AG04450 (cell line): ENCODE measurements at regions not wholly inside any gene's neighbourhood (a gene's known extent, or its start where the extent isn't known, plus 50 kb on each side); places are given as distances from the start of the nearest gene placed in this dataset.

Experiments
- CTCF ChIA-PET: fragments of 300-600, 350-600 bp; formaldehyde crosslinking; extraction: SDS; loops from one replicate; lab custom pipeline; 2022; ENCODE audit warnings: antibody characterized with exemption, inconsistent platforms; lab: Charles Lee
- POLR2A ChIA-PET: fragments of 350-600 bp; formaldehyde crosslinking; extraction: SDS; loops from one replicate; lab custom pipeline; 2021; ENCODE audit warnings: antibody characterized with exemption, inconsistent platforms; lab: Yijun Ruan, JAX
- DNase-seq: peaks from one replicate; pipeline ENCODE4 v3.0.0-alpha.2; 2011; ENCODE audit warnings: low read depth, low spot score
- H3K27ac ChIP-seq: one replicate; pipeline ENCODE4 v1.5.1; 2012; ENCODE audit warnings: low read depth, low read length, control low read depth
- H3K27me3 ChIP-seq: one replicate; pipeline ENCODE4 v1.6.0; 2012; ENCODE audit warnings: low read length; ENCODE audit not compliant: control insufficient read depth, insufficient read depth
- H3K4me3 ChIP-seq: 2 replicates; pipeline ENCODE4 v1.5.1; 2011; ENCODE audit warnings: mild to moderate bottlenecking, low read depth, low read length, control low read depth
- H3K9me3 ChIP-seq: 2 replicates; pipeline ENCODE4 v1.5.1; 2012; ENCODE audit warnings: low read length; ENCODE audit not compliant: control insufficient read depth, insufficient read depth
- CTCF ChIP-seq: IDR thresholded peaks from 2 replicates; pipeline ENCODE4 v1.5.1; 2011; ENCODE audit warnings: low read depth, low read length, control low read depth, inconsistent platforms

GRCh38 chr15:47179988-47180387 lies 537.3 kb upstream of the SEMA6D start:
- no peak overlapping the region for H3K27ac ChIP-seq
- H3K27me3 ChIP-seq = peaks cover 23% of the 10 kb centered on the region
- no peak overlapping the region for H3K4me3 ChIP-seq
- H3K9me3 ChIP-seq = no peaks in the 10 kb centered on the region; the same call in 1 of the 2 replicates
- ChIA-PET CTCF (no interaction called here), POLR2A (no interaction called here)
- DNase-seq = no peak
- no peak for TF ChIP-seq CTCF

- POLR2A ChIA-PET = no interaction called here
- CTCF ChIA-PET = no interaction called here
- no peak for DNase-seq
Measured at GRCh38 chr15:47182818-47183217, 534.5 kb upstream of the SEMA6D start.

GRCh38 chr15:47184003-47184907 lies 533.0 kb upstream of the SEMA6D start:
- CTCF ChIA-PET = interaction anchor here (2.1 kb wide), 1 partner anchor 11 kb away, joined by 9 read pairs; no protein-coding TSS in a partner anchor

More at GRCh38 chr15:47182818-47183217, 534.5 kb upstream of the SEMA6D start:
- Histone ChIP-seq H3K27ac (no peak overlapping the region), H3K4me3 (no peak overlapping the region), H3K27me3 (peaks cover 34% of the 10 kb centered on the region), H3K9me3 (no peaks in the 10 kb centered on the region; the same call in 1 of the 2 replicates)
- no peak for TF ChIP-seq CTCF

GRCh38 chr15:47184908-47185801 lies 532.1 kb upstream of the SEMA6D start:
- peaks cover 31% of the 10 kb centered on the region for H3K27me3 ChIP-seq
- ChIA-PET POLR2A (no interaction called here), CTCF (interaction anchor here (0.6 to 2.1 kb wide), 2 partner anchors 10 to 187 kb away, joined by 3 to 9 read pairs; no protein-coding TSS in a partner anchor)
- no peak for TF ChIP-seq CTCF
- no peaks in the 10 kb centered on the region; the same call in 1 of the 2 replicates for H3K9me3 ChIP-seq
- H3K4me3 ChIP-seq = peak overlapping the region; percentile 46
- no peak for DNase-seq
- no peak overlapping the region for H3K27ac ChIP-seq

More at GRCh38 chr15:47184003-47184907, 533.0 kb upstream of the SEMA6D start:
- peak overlapping the region; percentile 46 for H3K4me3 ChIP-seq
- H3K27me3 ChIP-seq = peaks cover 31% of the 10 kb centered on the region
- DNase-seq = no peak
- POLR2A ChIA-PET = no interaction called here
- no peak for TF ChIP-seq CTCF
- no peak overlapping the region for H3K27ac ChIP-seq
- H3K9me3 ChIP-seq = no peaks in the 10 kb centered on the region; the same call in 1 of the 2 replicates
